ENCODE measurements at regions not wholly inside any gene's neighbourhood (a gene's known extent, or its start where the extent isn't known, plus 50 kb on each side); places are given as distances from the start of the nearest gene placed in this dataset.

DNA sequence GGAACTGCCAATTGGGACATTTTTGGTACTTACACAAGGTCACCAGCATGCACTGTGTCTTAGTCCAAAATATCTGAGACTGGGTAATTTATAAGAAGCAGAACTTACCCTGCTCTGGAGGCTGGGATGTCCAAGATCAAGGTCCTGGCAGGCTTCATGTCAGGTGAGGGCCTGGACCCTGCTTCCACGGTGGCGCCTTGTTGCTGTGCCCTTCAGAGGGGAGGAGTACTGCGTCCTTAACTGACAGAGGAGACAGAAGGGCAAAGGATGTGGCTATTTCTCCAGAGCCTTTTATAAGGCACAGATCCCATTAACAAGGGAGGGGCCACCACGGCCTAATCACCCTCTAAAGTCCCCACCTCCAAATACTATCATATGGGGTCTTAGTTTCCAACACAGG lies 178.9 kb downstream of the C16orf95 start:
- no peak for TF ChIP-seq CTCF (IDR thresholded peaks at IDR 0.05)
- no peak for TF ChIP-seq POLR2A (IDR thresholded peaks at IDR 0.05)
- H3K9me3 ChIP-seq, result no peaks in the 10 kb centered on the region
- 94 to 97% methylated on average over 4 of the region's 4 CpGs for WGBS, 2 donors
- no peaks in the 10 kb centered on the region for H3K27me3 ChIP-seq
- no peak for DNase-seq
- no peaks in the 10 kb centered on the region for H3K36me3 ChIP-seq (ENCODE audit: low read depth, missing control alignments)
- H3K4me3 ChIP-seq, result no peak overlapping the region
- intact Hi-C loops (cut with DNase I; ENCODE audit: low total_unique reads), result no loop called here
- H3K27ac ChIP-seq, result no peak overlapping the region
- no peaks in the 10 kb centered on the region for H3K4me1 ChIP-seq

DNA sequence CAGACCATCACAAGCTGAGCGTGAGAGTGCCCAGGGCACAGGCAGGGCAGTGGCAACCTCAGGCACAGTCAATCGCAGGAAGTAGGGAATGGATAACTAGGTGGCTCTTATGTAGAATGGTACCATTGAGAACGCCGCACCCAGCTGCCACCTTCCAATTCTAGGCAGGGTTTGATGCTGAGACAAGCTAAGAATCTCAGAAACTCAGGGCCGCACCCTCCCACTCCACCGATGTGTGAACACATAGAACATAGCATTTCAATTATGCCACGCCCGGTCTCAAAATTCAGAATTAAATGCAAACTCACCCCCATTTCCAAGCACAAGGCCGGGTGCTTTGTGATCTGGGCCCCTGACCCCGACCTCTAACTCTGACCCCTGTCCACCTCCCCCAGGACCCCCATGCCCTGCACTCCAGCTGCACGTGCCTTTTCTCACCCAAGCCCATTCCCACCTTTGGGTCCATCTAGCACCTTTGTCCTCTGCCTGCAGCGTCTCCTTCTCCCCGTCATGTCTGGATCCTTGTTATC lies 178.4 kb downstream of the C16orf95 start:
- no peak for DNase-seq
- Histone ChIP-seq H3K9me3 (no peaks in the 10 kb centered on the region), H3K27me3 (no peaks in the 10 kb centered on the region), H3K4me3 (no peak overlapping the region), H3K36me3 (ENCODE audit: low read depth, missing control alignments) (no peaks in the 10 kb centered on the region), H3K4me1 (no peaks in the 10 kb centered on the region), H3K27ac (no peak overlapping the region)
- no peak for TF ChIP-seq POLR2A (IDR thresholded peaks at IDR 0.05)
- no peak for TF ChIP-seq CTCF (IDR thresholded peaks at IDR 0.05)
- intact Hi-C loops (cut with DNase I; ENCODE audit: low total_unique reads), result no loop called here
- WGBS, 2 donors, result 87 to 90% methylated on average over 13 of the region's 13 CpGs

DNA sequence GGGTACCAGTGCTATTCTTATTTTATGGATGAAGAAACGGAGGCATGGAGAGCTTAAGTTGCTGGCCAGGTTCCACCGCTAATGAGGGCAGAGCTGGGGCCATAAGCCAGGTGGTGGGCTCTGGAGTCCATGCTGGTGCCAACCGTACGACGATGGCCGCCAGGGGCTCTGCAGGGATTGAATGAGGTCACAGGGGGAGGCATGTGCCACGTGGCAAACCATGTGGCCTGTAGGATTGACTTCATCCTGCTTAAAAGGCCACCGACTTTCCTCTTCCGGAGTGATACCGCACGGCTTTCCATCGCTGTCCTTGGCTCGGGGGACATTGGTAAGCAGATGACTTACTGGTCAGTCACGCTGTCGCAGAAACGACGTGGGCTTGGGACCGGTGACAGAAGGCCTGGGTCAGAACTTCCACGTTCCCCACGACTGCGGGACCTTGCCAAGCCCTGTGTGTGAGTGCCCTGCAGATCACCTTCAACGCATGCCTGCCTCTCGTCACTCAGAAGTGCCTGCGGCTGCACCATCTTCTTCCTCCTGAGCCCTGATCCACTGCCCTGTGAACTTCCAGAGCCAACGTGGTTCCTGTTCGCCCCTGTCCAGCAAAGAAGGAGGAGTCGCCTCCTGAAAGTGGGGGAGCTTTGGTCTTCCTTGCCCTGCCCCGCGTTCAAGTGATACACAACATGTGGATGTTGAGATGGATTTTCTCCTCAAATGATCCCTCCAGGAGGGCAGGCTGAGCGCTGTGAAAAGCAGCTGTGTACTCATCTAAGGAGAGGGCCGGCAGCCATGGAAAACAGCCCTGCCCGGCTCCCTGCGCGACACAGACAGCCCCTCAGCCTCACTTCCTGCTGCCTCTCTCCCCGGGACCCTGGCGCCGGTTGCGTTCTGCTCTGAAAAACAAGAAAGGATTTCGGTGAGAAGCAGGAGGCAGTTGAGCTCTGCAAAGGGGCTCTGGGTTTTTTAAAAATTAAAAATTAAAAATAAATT lies 176.7 kb downstream of the C16orf95 start:
- intact Hi-C loops (cut with DNase I; ENCODE audit: low total_unique reads), result no loop called here
- no peak for DNase-seq
- H3K27me3 ChIP-seq, result no peaks in the 10 kb centered on the region
- no peak for TF ChIP-seq POLR2A (IDR thresholded peaks at IDR 0.05)
- no peak for TF ChIP-seq CTCF (IDR thresholded peaks at IDR 0.05)
- H3K9me3 ChIP-seq, result no peaks in the 10 kb centered on the region
- H3K36me3 ChIP-seq (ENCODE audit: low read depth, missing control alignments), result no peaks in the 10 kb centered on the region
- peaks cover 6% of the 10 kb centered on the region for H3K4me1 ChIP-seq
- 76 to 78% methylated on average over 38 to 39 of the region's 39 CpGs for WGBS, 2 donors
- H3K4me3 ChIP-seq, result no peak overlapping the region
- H3K27ac ChIP-seq, result no peak overlapping the region

GRCh38 chr16:87141402-87141801 lies 175.8 kb downstream of the C16orf95 start:
- WGBS, 2 donors, result 73 to 81% methylated on average over 5 of the region's 5 CpGs
- no peaks in the 10 kb centered on the region for H3K36me3 ChIP-seq (ENCODE audit: low read depth, missing control alignments)
- no peak overlapping the region for H3K4me3 ChIP-seq
- no peaks in the 10 kb centered on the region for H3K27me3 ChIP-seq
- TF ChIP-seq POLR2A (IDR thresholded peaks at IDR 0.05), result no peak
- no peak for TF ChIP-seq CTCF (IDR thresholded peaks at IDR 0.05)
- no peak for DNase-seq
- H3K9me3 ChIP-seq, result no peaks in the 10 kb centered on the region
- intact Hi-C loops (cut with DNase I; ENCODE audit: low total_unique reads), result no loop called here
- no peak overlapping the region for H3K27ac ChIP-seq
- peaks cover 6% of the 10 kb centered on the region for H3K4me1 ChIP-seq
